ENCODE measurements at regions not wholly inside any gene's neighbourhood (a gene's known extent, or its start where the extent isn't known, plus 50 kb on each side); places are given as distances from the start of the nearest gene placed in this dataset.

- Histone ChIP-seq H3K4me1 (replicated peaks in 1 of 4; ENCODE audit: control insufficient read depth in 3 of 4, insufficient read depth in 4 of 4, low read length in 3 of 4) (no peaks in the 10 kb centered on the region), H3K4me2 (ENCODE audit: insufficient read depth in 1 of 2, low read depth in 2 of 2, low read length in 2 of 2) (no peak overlapping the region), H2BK15ac (ENCODE audit: low read length) (no peak overlapping the region), H3K14ac (ENCODE audit: insufficient read length) (no peak overlapping the region), H2AFZ (ENCODE audit: low read length) (no peak overlapping the region), H3K9me3 (ENCODE audit: insufficient read depth in 2 of 2, low read depth in 1 of 2, low read length in 1 of 2) (0 out of 4 replicates have a peak, but pooled peaks cover 0 to 6% of the 10 kb centered on the region in 2 experiments), H4K5ac (ENCODE audit: insufficient read length, low read depth, low read length) (no peak overlapping the region), H2BK20ac (ENCODE audit: low read length) (no peak overlapping the region), H3K4me3 (ENCODE audit: extremely low read depth in 1 of 4, insufficient read depth in 2 of 4, low read depth in 3 of 4, low read length in 4 of 4) (no peak overlapping the region), H3K18ac (ENCODE audit: extremely low read depth, low read length) (no peak overlapping the region), H2AK5ac (ENCODE audit: low read depth, low read length) (no peak overlapping the region), H3K27ac (ENCODE audit: low read depth, low read length) (no peak overlapping the region), H4K20me1 (replicated peaks in 1 of 2; ENCODE audit: control insufficient read depth in 1 of 2, insufficient read depth in 2 of 2, low read length in 2 of 2) (peaks cover 0 to 1% of the 10 kb centered on the region in 2 experiments), H2BK12ac (ENCODE audit: low read depth, low read length) (no peak overlapping the region), H3K27me3 (replicated peaks in 1 of 4; ENCODE audit: control insufficient read depth in 3 of 4, extremely low read depth in 1 of 4, insufficient read depth in 3 of 4, low read length in 3 of 4) (no peaks in the 10 kb centered on the region), H3K36me3 (ENCODE audit: control insufficient read depth in 2 of 4, insufficient read depth in 4 of 4, low read length in 3 of 4) (no peaks in the 10 kb centered on the region), H3K56ac (replicated peaks; ENCODE audit: insufficient read length, low read depth, low read length) (no peak overlapping the region), H3K23me2 (ENCODE audit: low read depth, low read length) (no peaks in the 10 kb centered on the region; the same call in 1 of the 2 replicates), H3K79me2 (ENCODE audit: control insufficient read depth in 1 of 2, insufficient read depth in 2 of 2, low read length in 2 of 2) (no peaks in the 10 kb centered on the region), H2BK120ac (replicated peaks; ENCODE audit: low read depth, low read length) (no peak overlapping the region), H3K79me1 (ENCODE audit: low read depth, low read length) (no peaks in the 10 kb centered on the region), H2BK5ac (ENCODE audit: low read depth, low read length) (no peak overlapping the region), H4K8ac (ENCODE audit: extremely low read depth, insufficient read depth, low read length) (no peak overlapping the region), H3K23ac (ENCODE audit: insufficient read length) (no peak overlapping the region), H3K9ac (replicated peaks in 1 of 4; ENCODE audit: extremely low read depth in 1 of 4, low read depth in 3 of 4, low read length in 3 of 4) (no peak overlapping the region), H4K91ac (replicated peaks; ENCODE audit: insufficient read length, low read length) (no peak overlapping the region), H3K4ac (replicated peaks; ENCODE audit: insufficient read length, low read depth, low read length) (no peak overlapping the region)
- DNase-seq (ENCODE audit: low read depth in 1 of 2, low spot score in 2 of 2) (no peak), FAIRE-seq (no peak)
- ChIA-PET CTCF (ENCODE audit: partially characterized antibody) (interaction anchor here (0.9 to 1.0 kb wide), 2 partner anchors 30 to 78 kb away, joined by 3 read pairs; no protein-coding TSS in a partner anchor), POLR2A (ENCODE audit: partially characterized antibody) (no interaction called here)
- 94% methylated on average over 1 of the region's 1 CpG; no CpG with 5 or more reads in 1 of the 2 experiments for WGBS, 2 experiments (ENCODE audit: extremely low coverage in 1 of 2, insufficient coverage in 1 of 2, insufficient read length in 1 of 2, insufficient replicate concordance in 2 of 2, low coverage in 1 of 2, low lambda C conversion rate in 2 of 2, missing lambda C conversion rate in 1 of 2)
- TF ChIP-seq KDM1A (IDR thresholded peaks at IDR 0.05; ENCODE audit: borderline replicate concordance, low read length) (no peak), BACH1 (IDR thresholded peaks at IDR 0.05; ENCODE audit: low read length) (no peak), RBBP5 (IDR thresholded peaks at IDR 0.05; ENCODE audit: borderline replicate concordance, low read depth, low read length) (no peak), ATF2 (IDR thresholded peaks at IDR 0.05; ENCODE audit: low read length) (no peak), JUND (IDR thresholded peaks at IDR 0.05; ENCODE audit: low read length) (no peak), FOSL1 (IDR thresholded peaks at IDR 0.05; ENCODE audit: insufficient read depth, low read depth, low read length) (no peak), CREB1 (IDR thresholded peaks at IDR 0.05) (no peak), CHD2 (IDR thresholded peaks at IDR 0.05; ENCODE audit: low read length) (no peak), MAX (IDR thresholded peaks at IDR 0.05) (no peak), POU5F1 (IDR thresholded peaks at IDR 0.05; ENCODE audit: low read depth, low read length) (no peak), ZNF274 (IDR thresholded peaks at IDR 0.05; ENCODE audit: borderline replicate concordance, extremely low read depth, low read length) (no peak), SP4 (IDR thresholded peaks at IDR 0.05; ENCODE audit: low read length) (no peak)
These were observed 115.7 kb downstream of the RASSF9 start for GRCh38 chr12:85720308-85721033.
